CD4-positive, alpha-beta T cell (primary cell): ENCODE measurements at regions not wholly inside any gene's neighbourhood (a gene's known extent, or its start where the extent isn't known, plus 50 kb on each side); places are given as distances from the start of the nearest gene placed in this dataset.

Experiments
- ATAC-seq: fragments of 200-7000 bp; cut with Tn5 transposase; one replicate; pipeline ENCODE4 v1.10.0; 2022; ENCODE audit warnings: mild to moderate bottlenecking; ENCODE audit not compliant: poor library complexity
- CTCF ChIA-PET: fragments of 350-600 bp; sonication (Branson Sonifier 250); formaldehyde crosslinking; loops from one replicate; lab custom pipeline; 2021; ENCODE audit warnings: antibody characterized with exemption, inconsistent platforms; lab: Charles Lee
- POLR2A ChIA-PET: fragments of 350-600 bp; sonication (Branson Sonifier 250); formaldehyde crosslinking; loops from one replicate; lab custom pipeline; 2021; ENCODE audit warnings: antibody characterized with exemption, inconsistent platforms; lab: Charles Lee
- DNase-seq, 14 experiments: peaks; one replicate each; pipeline ENCODE4 v3.0.0-alpha.2; 2013 to 2020; ENCODE audit warnings: mixed read lengths in 2 of 14
- H3K27ac ChIP-seq, 2 donors: one replicate each; pipeline versions ENCODE4 v1.5.1 to v1.7.0; 2013; ENCODE audit warnings: low read length in 2 of 2, low read depth in 1 of 2, mild to moderate bottlenecking in 1 of 2
- H3K27me3 ChIP-seq, 2 experiments: 1 replicate in 1 of 2; 2 replicates in 1 of 2; pipeline versions ENCODE4 v1.6.1 to v1.7.0; 2013; ENCODE audit warnings: low read length in 2 of 2, control low read depth in 1 of 2, mild to moderate bottlenecking in 1 of 2, moderate library complexity in 1 of 2; ENCODE audit not compliant: insufficient read depth in 2 of 2, control insufficient read depth in 1 of 2
- H3K36me3 ChIP-seq: one replicate; pipeline ENCODE4 v1.6.1; 2013; ENCODE audit warnings: low read length, control low read depth; ENCODE audit not compliant: insufficient read depth
- H3K4me1 ChIP-seq: one replicate; pipeline ENCODE4 v1.6.1; 2013; ENCODE audit warnings: low read length, control low read depth; ENCODE audit not compliant: insufficient read depth
- H3K4me3 ChIP-seq: one replicate; pipeline ENCODE4 v1.5.1; 2013; ENCODE audit warnings: mild to moderate bottlenecking, low read length, moderate library complexity
- H3K9me3 ChIP-seq, 2 experiments: 1 replicate in 1 of 2; 2 replicates in 1 of 2; pipeline versions ENCODE4 v1.6.1 to v1.7.0; 2013; ENCODE audit warnings: low read length in 2 of 2, mild to moderate bottlenecking in 2 of 2, control low read depth in 1 of 2, moderate library complexity in 1 of 2; ENCODE audit not compliant: control insufficient read depth in 1 of 2, insufficient read depth in 1 of 2
- H3K27ac Mint-ChIP-seq: one replicate; pipeline ENCODE4 v1.8.0; 2020; ENCODE audit warnings: mixed read lengths
- H3K27me3 Mint-ChIP-seq: one replicate; pipeline ENCODE4 v1.8.0; 2021; ENCODE audit warnings: mixed read lengths
- H3K36me3 Mint-ChIP-seq: one replicate; pipeline ENCODE4 v1.8.0; 2021; ENCODE audit warnings: low read depth, mixed read lengths
- H3K4me1 Mint-ChIP-seq: one replicate; pipeline ENCODE4 v1.8.0; 2021; ENCODE audit warnings: low read depth, mixed read lengths
- H3K4me3 Mint-ChIP-seq: one replicate; pipeline ENCODE4 v1.8.0; 2020; ENCODE audit warnings: mild to moderate bottlenecking, mixed read lengths
- H3K9me3 Mint-ChIP-seq: one replicate; pipeline ENCODE4 v1.8.0; 2020; ENCODE audit warnings: mixed read lengths
- CTCF ChIP-seq: fragments of 200-600 bp; IDR thresholded peaks from one replicate; pipeline ENCODE4 v1.8.0; 2022; ENCODE audit warnings: antibody characterized with exemption, mild to moderate bottlenecking
- intact Hi-C, 2 experiments: fragments of 100-400 bp; cut with DNase I in 1 of 2; cut with micrococcal nuclease in 1 of 2; formaldehyde crosslinking; loops; one replicate each; pipeline versions ENCODE4 v1.15.1 to v1.9.0; 2023 to 2025; cut with DNase I, micrococcal nuclease

DNA sequence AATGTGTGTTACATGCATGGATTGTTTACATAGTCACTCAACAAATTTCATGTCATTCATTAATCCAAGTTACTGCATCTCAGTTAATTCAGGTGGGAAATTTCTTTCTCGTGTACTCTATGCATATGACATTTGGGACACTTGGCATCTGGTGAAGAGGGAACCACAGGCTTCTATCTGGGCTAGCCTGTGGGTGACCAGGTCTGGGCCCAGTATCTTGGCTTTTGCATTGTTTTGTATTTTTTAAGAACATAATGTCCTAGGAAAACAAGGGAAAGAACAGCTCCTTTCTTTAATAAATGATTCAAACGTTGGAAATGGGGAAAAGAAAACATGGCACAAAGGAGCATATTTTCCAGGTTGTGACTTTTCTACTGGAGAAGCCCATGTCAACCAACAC lies 331.1 kb downstream of the WDR11 start:
- POLR2A ChIA-PET = no interaction called here
- Mint-ChIP-seq H3K27ac (no peak overlapping the region), H3K9me3 (no peaks in the 10 kb centered on the region), H3K4me3 (no peak overlapping the region), H3K27me3 (no peaks in the 10 kb centered on the region), H3K36me3 (no peaks in the 10 kb centered on the region), H3K4me1 (no peaks in the 10 kb centered on the region)
- TF ChIP-seq CTCF = no peak
- intact Hi-C loops = no loop called here
- H3K4me1 ChIP-seq = no peaks in the 10 kb centered on the region
- no peaks in the 10 kb centered on the region for H3K27me3 ChIP-seq
- no peak overlapping the region for H3K4me3 ChIP-seq
- ATAC-seq (no peak), DNase-seq (no peak)
- no peak overlapping the region for H3K27ac ChIP-seq
- CTCF ChIA-PET = no interaction called here
- H3K9me3 ChIP-seq = no peaks in the 10 kb centered on the region
- H3K36me3 ChIP-seq = no peaks in the 10 kb centered on the region

DNA sequence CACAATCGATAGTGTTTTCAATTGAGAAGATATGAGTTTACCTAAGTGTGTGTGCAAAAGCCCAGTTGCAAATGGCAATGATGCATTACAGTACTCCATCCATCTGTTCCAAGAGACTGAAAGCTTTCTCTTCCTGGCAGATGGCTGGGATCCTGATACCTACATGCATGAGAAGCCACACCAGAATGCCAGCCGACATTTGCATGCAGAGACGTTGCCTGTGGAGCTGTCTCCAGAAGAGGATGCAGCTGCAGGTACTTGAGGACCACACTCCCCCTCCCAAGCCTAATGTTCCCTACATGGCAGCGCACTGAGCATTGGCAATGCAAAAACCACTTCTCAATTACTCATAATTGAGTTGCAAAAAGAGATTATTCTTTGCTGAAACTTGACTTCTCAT lies 332.1 kb downstream of the WDR11 start:
- ATAC-seq = no peak

DNA sequence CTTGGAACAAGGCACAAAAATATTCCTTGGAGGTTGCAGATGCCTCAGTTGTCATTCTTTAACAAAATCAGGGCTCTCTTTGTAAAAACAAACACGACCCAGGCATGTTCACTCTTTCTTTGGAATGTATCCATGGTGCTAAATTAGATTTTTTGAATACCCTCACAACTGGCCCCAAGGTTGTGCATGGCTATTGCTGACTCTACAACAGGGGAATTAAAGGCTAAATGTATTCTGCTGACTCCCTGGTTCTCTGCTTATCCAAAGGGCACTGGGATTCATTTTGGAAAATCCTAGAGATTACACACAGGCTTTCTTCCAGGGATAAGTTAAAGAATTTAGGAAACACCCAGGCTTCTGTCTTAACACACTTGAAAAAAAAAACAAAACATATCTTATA lies 332.5 kb downstream of the WDR11 start:
- intact Hi-C loops = no loop called here
- Histone ChIP-seq H3K4me3 (no peak overlapping the region), H3K27me3 (no peaks in the 10 kb centered on the region), H3K9me3 (no peaks in the 10 kb centered on the region), H3K27ac (no peak overlapping the region), H3K36me3 (no peaks in the 10 kb centered on the region), H3K4me1 (no peaks in the 10 kb centered on the region)
- no peaks in the 10 kb centered on the region for H3K4me1 Mint-ChIP-seq
- ChIA-PET POLR2A (no interaction called here), CTCF (no interaction called here)
- no peak overlapping the region for H3K27ac Mint-ChIP-seq
- no peak for TF ChIP-seq CTCF
- H3K36me3 Mint-ChIP-seq = no peaks in the 10 kb centered on the region
- H3K4me3 Mint-ChIP-seq = no peak overlapping the region
- no peaks in the 10 kb centered on the region for H3K9me3 Mint-ChIP-seq
- no peaks in the 10 kb centered on the region for H3K27me3 Mint-ChIP-seq
- ATAC-seq = no peak
- no peak for DNase-seq

More for the DNA sequence above, 332.1 kb downstream of the WDR11 start:
- H3K27me3 Mint-ChIP-seq = no peaks in the 10 kb centered on the region
- intact Hi-C loops = no loop called here
- H3K4me1 Mint-ChIP-seq = no peaks in the 10 kb centered on the region
- no peak overlapping the region for H3K27ac Mint-ChIP-seq
- no peaks in the 10 kb centered on the region for H3K9me3 Mint-ChIP-seq
- no peak overlapping the region for H3K4me3 Mint-ChIP-seq
- Histone ChIP-seq H3K27me3 (no peaks in the 10 kb centered on the region), H3K4me3 (no peak overlapping the region), H3K9me3 (no peaks in the 10 kb centered on the region), H3K27ac (no peak overlapping the region), H3K4me1 (no peaks in the 10 kb centered on the region), H3K36me3 (no peaks in the 10 kb centered on the region)
- no peaks in the 10 kb centered on the region for H3K36me3 Mint-ChIP-seq
- TF ChIP-seq CTCF = no peak
- POLR2A ChIA-PET = no interaction called here
- no peak for DNase-seq
- CTCF ChIA-PET = no interaction called here
